Lower lobe of right lung (tissue), 2 donors: ENCODE measurements at regions not wholly inside any gene's neighbourhood (a gene's known extent, or its start where the extent isn't known, plus 50 kb on each side); places are given as distances from the start of the nearest gene placed in this dataset.

Experiments
- ATAC-seq, 2 donors: fragments of 200-7000 bp; cut with Tn5 transposase; one replicate each; pipeline ENCODE4 v1.9.1; 2020 to 2022; ENCODE audit warnings: mild to moderate bottlenecking in 2 of 2, moderate library complexity in 2 of 2
- DNase-seq: peaks from one replicate; pipeline ENCODE4 v3.0.0-alpha.2; 2020
- H3K27ac ChIP-seq: fragments of 200-600 bp; one replicate; pipeline ENCODE4 v1.8.0; 2022
- H3K27me3 ChIP-seq: fragments of 200-600 bp; one replicate; pipeline ENCODE4 v1.8.0; 2022; ENCODE audit warnings: low read depth
- H3K36me3 ChIP-seq: fragments of 200-600 bp; one replicate; pipeline ENCODE4 v1.8.0; 2022; ENCODE audit warnings: mild to moderate bottlenecking
- H3K4me1 ChIP-seq: fragments of 200-600 bp; one replicate; pipeline ENCODE4 v1.8.0; 2022
- H3K4me3 ChIP-seq: fragments of 200-600 bp; one replicate; pipeline ENCODE4 v1.8.0; 2022; ENCODE audit warnings: mild to moderate bottlenecking
- H3K9me3 ChIP-seq: fragments of 200-600 bp; one replicate; pipeline ENCODE4 v1.8.0; 2022
- CTCF ChIP-seq: fragments of 200-600 bp; IDR thresholded peaks from one replicate; pipeline ENCODE4 v1.8.0; 2022; ENCODE audit warnings: antibody characterized with exemption, mild to moderate bottlenecking
- intact Hi-C: fragments of 100-400 bp; cut with DNase I; formaldehyde crosslinking; loops from one replicate; pipeline ENCODE4 v1.11.0; 2022
- donor health status: DM: no; HTN: yes; CAD: no; lungs with severe emphysema.

- no peak for TF ChIP-seq CTCF
These were observed 360.5 kb downstream of the KCNRG start for GRCh38 chr13:50375792-50376191.

GRCh38 chr13:50376895-50377575, 361.8 kb downstream of the KCNRG start:
- no peaks in the 10 kb centered on the region for H3K4me1 ChIP-seq
- peak; percentile 31 to 49 for ATAC-seq

More at GRCh38 chr13:50375792-50376191, 360.5 kb downstream of the KCNRG start:
- intact Hi-C loops = no loop called here
- Histone ChIP-seq H3K27ac (no peak overlapping the region), H3K4me3 (no peak overlapping the region), H3K36me3 (no peaks in the 10 kb centered on the region), H3K4me1 (no peaks in the 10 kb centered on the region), H3K9me3 (peaks cover 6% of the 10 kb centered on the region), H3K27me3 (no peaks in the 10 kb centered on the region)
- no peak for DNase-seq
- no peak for ATAC-seq

GRCh38 chr13:50377726-50378270, 362.6 kb downstream of the KCNRG start:
- intact Hi-C loops = no loop called here
- ATAC-seq = no peak
- Histone ChIP-seq H3K4me1 (no peaks in the 10 kb centered on the region), H3K4me3 (no peak overlapping the region), H3K9me3 (peaks cover 15% of the 10 kb centered on the region), H3K27me3 (no peaks in the 10 kb centered on the region), H3K27ac (no peak overlapping the region), H3K36me3 (no peaks in the 10 kb centered on the region)
- no peak for DNase-seq
- no peak for TF ChIP-seq CTCF

More at GRCh38 chr13:50376895-50377575, 361.8 kb downstream of the KCNRG start:
- no peak for TF ChIP-seq CTCF
- DNase-seq = no peak
- Histone ChIP-seq H3K4me3 (no peak overlapping the region), H3K27me3 (no peaks in the 10 kb centered on the region), H3K9me3 (peaks cover 15% of the 10 kb centered on the region), H3K27ac (no peak overlapping the region), H3K36me3 (no peaks in the 10 kb centered on the region)
- intact Hi-C loops = no loop called here

- no peak for DNase-seq
- H3K27ac ChIP-seq = no peak overlapping the region
- no peak for ATAC-seq
- intact Hi-C loops = no loop called here
- H3K4me3 ChIP-seq = no peak overlapping the region
- H3K36me3 ChIP-seq = no peaks in the 10 kb centered on the region
- no peak for TF ChIP-seq CTCF
- H3K4me1 ChIP-seq = no peaks in the 10 kb centered on the region
- H3K9me3 ChIP-seq = peaks cover 15% of the 10 kb centered on the region
- no peaks in the 10 kb centered on the region for H3K27me3 ChIP-seq
These were observed 363.3 kb downstream of the KCNRG start for GRCh38 chr13:50378509-50379044.

- ATAC-seq = no peak
- DNase-seq = no peak
- intact Hi-C loops = no loop called here
- Histone ChIP-seq H3K36me3 (no peaks in the 10 kb centered on the region), H3K27me3 (no peaks in the 10 kb centered on the region), H3K4me3 (no peak overlapping the region), H3K4me1 (no peaks in the 10 kb centered on the region), H3K9me3 (peaks cover 15% of the 10 kb centered on the region), H3K27ac (no peak overlapping the region)
- no peak for TF ChIP-seq CTCF
These were observed 364.3 kb downstream of the KCNRG start for GRCh38 chr13:50379584-50379983.
